GM12865 (cell line): ENCODE measurements at regions not wholly inside any gene's neighbourhood (a gene's known extent, or its start where the extent isn't known, plus 50 kb on each side); places are given as distances from the start of the nearest gene placed in this dataset.
"Not testable (repeated sequence)": the region's sequence is repeated elsewhere in the genome, so short reads cannot be mapped to it uniquely, and the experiment has no call there.

ENCODE experiments used
- DNase-seq: peaks from one replicate; pipeline ENCODE4 v3.0.0; 2010; ENCODE audit warnings: low read depth
- H3K4me3 ChIP-seq: 2 replicates; pipeline ENCODE4 v1.5.1; 2011; ENCODE audit warnings: mild to moderate bottlenecking, low read depth, low read length, control low read depth
- TF ChIP-seq, protein P1 (sequence below): IDR thresholded peaks from 2 replicates; pipeline ENCODE4 v1.5.1; 2011; ENCODE audit warnings: low read length, control low read depth, low read depth, inconsistent platforms; ENCODE audit not compliant: insufficient read depth; ENCODE audit errors: missing control alignments

GRCh38 chr11:82046778-82047177 is 686.9 kb downstream of the FAM181B start:
- no peak overlapping the region for H3K4me3 ChIP-seq
- TF ChIP-seq, protein P1, sequence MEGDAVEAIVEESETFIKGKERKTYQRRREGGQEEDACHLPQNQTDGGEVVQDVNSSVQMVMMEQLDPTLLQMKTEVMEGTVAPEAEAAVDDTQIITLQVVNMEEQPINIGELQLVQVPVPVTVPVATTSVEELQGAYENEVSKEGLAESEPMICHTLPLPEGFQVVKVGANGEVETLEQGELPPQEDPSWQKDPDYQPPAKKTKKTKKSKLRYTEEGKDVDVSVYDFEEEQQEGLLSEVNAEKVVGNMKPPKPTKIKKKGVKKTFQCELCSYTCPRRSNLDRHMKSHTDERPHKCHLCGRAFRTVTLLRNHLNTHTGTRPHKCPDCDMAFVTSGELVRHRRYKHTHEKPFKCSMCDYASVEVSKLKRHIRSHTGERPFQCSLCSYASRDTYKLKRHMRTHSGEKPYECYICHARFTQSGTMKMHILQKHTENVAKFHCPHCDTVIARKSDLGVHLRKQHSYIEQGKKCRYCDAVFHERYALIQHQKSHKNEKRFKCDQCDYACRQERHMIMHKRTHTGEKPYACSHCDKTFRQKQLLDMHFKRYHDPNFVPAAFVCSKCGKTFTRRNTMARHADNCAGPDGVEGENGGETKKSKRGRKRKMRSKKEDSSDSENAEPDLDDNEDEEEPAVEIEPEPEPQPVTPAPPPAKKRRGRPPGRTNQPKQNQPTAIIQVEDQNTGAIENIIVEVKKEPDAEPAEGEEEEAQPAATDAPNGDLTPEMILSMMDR, result no peak
- DNase-seq, result no peak

- no peak for DNase-seq
- TF ChIP-seq, protein P1, result no peak
- no peak overlapping the region for H3K4me3 ChIP-seq
Observed at GRCh38 chr11:82045748-82046457, 687.8 kb downstream of the FAM181B start.

GRCh38 chr11:82043316-82043715 is 690.3 kb downstream of the FAM181B start:
- no peak overlapping the region for H3K4me3 ChIP-seq
- TF ChIP-seq, protein P1, result no peak
- DNase-seq, result no peak

DNA sequence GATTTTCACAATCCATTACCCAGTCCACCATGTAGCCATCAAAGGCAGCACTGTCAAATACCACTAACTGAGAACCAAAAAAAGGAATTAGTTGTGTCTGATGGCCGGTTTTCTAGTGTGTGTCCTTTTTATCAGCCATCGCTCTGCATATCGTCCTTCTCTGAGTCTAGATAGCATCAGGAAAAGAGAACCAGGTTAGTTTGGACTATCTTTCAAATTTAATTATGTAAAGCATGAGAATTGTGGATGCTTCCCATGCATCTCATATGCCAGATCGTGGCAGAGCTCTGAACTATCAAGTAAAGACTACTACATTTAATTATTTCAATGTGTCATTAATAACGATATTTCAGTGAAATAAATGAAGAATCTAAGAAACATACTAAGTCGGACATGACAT is 691.9 kb downstream of the FAM181B start:
- TF ChIP-seq, protein P1, result no peak
- no peak for DNase-seq
- no peak overlapping the region for H3K4me3 ChIP-seq

- DNase-seq, result no peak
- TF ChIP-seq, protein P1, result no peak
- H3K4me3 ChIP-seq, result no peak overlapping the region
Observed at GRCh38 chr11:82038154-82038553, 695.5 kb downstream of the FAM181B start.

DNA sequence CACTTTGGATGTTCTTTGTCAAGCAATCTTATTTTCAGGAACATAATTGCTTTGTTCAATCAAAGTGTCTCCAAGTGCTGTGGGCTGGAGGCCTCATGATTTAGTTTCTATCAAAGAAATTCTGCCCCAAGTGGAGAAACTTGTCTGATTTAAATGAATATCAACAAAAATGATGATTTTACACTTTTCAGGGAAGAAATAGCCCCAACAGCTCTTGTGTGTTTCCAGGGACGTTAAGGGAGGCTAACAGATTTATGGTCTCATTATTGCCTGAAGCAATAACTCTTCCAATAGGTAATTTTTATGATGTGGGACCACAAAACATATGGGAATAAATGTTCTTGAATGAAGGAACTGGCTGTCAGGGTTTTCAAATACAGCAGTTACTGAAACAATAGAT is 699.1 kb downstream of the FAM181B start:
- TF ChIP-seq, protein P1, result no peak
- DNase-seq, result no peak
- H3K4me3 ChIP-seq, result no peak overlapping the region

- DNase-seq, H3K4me3 ChIP-seq: not testable (repeated sequence)
Observed at GRCh38 chr11:82027335-82027734, 706.3 kb downstream of the FAM181B start.
